CD14-positive monocyte (primary cell): ENCODE measurements at regions not wholly inside any gene's neighbourhood (a gene's known extent, or its start where the extent isn't known, plus 50 kb on each side); places are given as distances from the start of the nearest gene placed in this dataset.

ENCODE experiments used
- DNase-seq, 3 donors: peaks; one replicate each; pipeline ENCODE4 v3.0.0-alpha.2; 2011 to 2022
- H2AFZ ChIP-seq: 2 replicates; pipeline ENCODE4 v1.6.0; 2012; ENCODE audit warnings: mild to moderate bottlenecking, low read depth, low read length, inconsistent platforms; ENCODE audit not compliant: insufficient read depth, poor library complexity, severe bottlenecking
- H3K27ac ChIP-seq, 2 donors: 1 replicate in 1 of 2; 2 replicates in 1 of 2; pipeline ENCODE4 v1.5.1; 2012 to 2013; ENCODE audit warnings: low read length in 2 of 2, control low read depth in 1 of 2, inconsistent platforms in 1 of 2, low read depth in 1 of 2, mild to moderate bottlenecking in 1 of 2
- H3K27me3 ChIP-seq, 2 donors: one replicate each; pipeline versions ENCODE4 v1.6.0 to v1.6.1; 2011 to 2013; ENCODE audit warnings: low read length in 2 of 2; ENCODE audit not compliant: control insufficient read depth in 2 of 2, insufficient read depth in 2 of 2
- H3K36me3 ChIP-seq, 2 donors: replicated peaks in 1 of 2; 1 replicate in 1 of 2; 2 replicates in 1 of 2; pipeline versions ENCODE4 v1.5.1 to v1.6.1; 2012 to 2013; ENCODE audit warnings: low read length in 2 of 2, control low read depth in 1 of 2, inconsistent platforms in 1 of 2, mild to moderate bottlenecking in 1 of 2; ENCODE audit not compliant: insufficient read depth in 2 of 2, control insufficient read depth in 1 of 2
- H3K4me1 ChIP-seq, 2 donors: 1 replicate in 1 of 2; 2 replicates in 1 of 2; pipeline versions ENCODE4 v1.5.1 to v1.6.1; 2012 to 2013; ENCODE audit warnings: low read length in 2 of 2, control low read depth in 1 of 2, inconsistent platforms in 1 of 2, mild to moderate bottlenecking in 1 of 2, moderate library complexity in 1 of 2; ENCODE audit not compliant: insufficient read depth in 2 of 2, control insufficient read depth in 1 of 2
- H3K4me2 ChIP-seq: replicated peaks from 2 replicates; pipeline ENCODE3; 2012; ENCODE audit warnings: low read length, moderate library complexity, mild to moderate bottlenecking; ENCODE audit not compliant: poor library complexity, severe bottlenecking; ENCODE audit errors: extremely low read depth
- H3K4me3 ChIP-seq, 3 experiments: fragments of 200-600 bp in 1 of 3; sonication (generic) in 1 of 3; replicated peaks in 1 of 3; 1 replicate in 2 of 3; 2 replicates in 1 of 3; pipeline ENCODE4 v1.5.1; 2011 to 2013; ENCODE audit warnings: low read length in 3 of 3, mild to moderate bottlenecking in 3 of 3, control low read depth in 2 of 3, low read depth in 2 of 3, inconsistent platforms in 1 of 3, moderate library complexity in 1 of 3
- H3K79me2 ChIP-seq: 2 replicates; pipeline ENCODE4 v1.6.0; 2012; ENCODE audit warnings: mild to moderate bottlenecking, control low read depth, inconsistent platforms, low read length, moderate library complexity; ENCODE audit not compliant: insufficient read depth
- H3K9ac ChIP-seq: 2 replicates; pipeline ENCODE4 v1.6.0; 2017; ENCODE audit warnings: low read length, mild to moderate bottlenecking; ENCODE audit not compliant: insufficient read depth, poor library complexity, severe bottlenecking
- H3K9me3 ChIP-seq, 2 donors: replicated peaks in 1 of 2; 1 replicate in 1 of 2; 2 replicates in 1 of 2; pipeline versions ENCODE4 v1.5.1 to v1.6.1; 2012 to 2013; ENCODE audit warnings: low read length in 2 of 2, control low read depth in 1 of 2; ENCODE audit not compliant: control insufficient read depth in 1 of 2, insufficient read depth in 1 of 2
- H4K20me1 ChIP-seq: 2 replicates; pipeline ENCODE4 v1.6.0; 2012; ENCODE audit warnings: mild to moderate bottlenecking, low read length, control low read depth, moderate library complexity; ENCODE audit not compliant: insufficient read depth
- H3K27ac Mint-ChIP-seq, 7 donors: one replicate each; pipeline ENCODE4 v1.8.0; 2020; ENCODE audit warnings: mild to moderate bottlenecking in 7 of 7, mixed read lengths in 7 of 7, moderate library complexity in 6 of 7, inconsistent platforms in 2 of 7
- H3K27me3 Mint-ChIP-seq, 3 donors: one replicate each; pipeline ENCODE4 v1.8.0; 2021 to 2022; ENCODE audit warnings: low read depth in 3 of 3, mild to moderate bottlenecking in 3 of 3, mixed read lengths in 3 of 3, moderate library complexity in 3 of 3, inconsistent platforms in 1 of 3
- H3K36me3 Mint-ChIP-seq, 2 donors: one replicate each; pipeline ENCODE4 v1.8.0; 2020; ENCODE audit warnings: mixed read lengths in 2 of 2, inconsistent platforms in 1 of 2, mild to moderate bottlenecking in 1 of 2
- H3K4me1 Mint-ChIP-seq: one replicate; pipeline ENCODE4 v1.8.0; 2020; ENCODE audit warnings: mild to moderate bottlenecking, mixed read lengths
- H3K4me3 Mint-ChIP-seq, 2 donors: one replicate each; pipeline ENCODE4 v1.8.0; 2020; ENCODE audit warnings: mild to moderate bottlenecking in 2 of 2, mixed read lengths in 2 of 2, moderate library complexity in 1 of 2
- H3K9me3 Mint-ChIP-seq, 7 donors: one replicate each; pipeline ENCODE4 v1.8.0; 2020 to 2022; ENCODE audit warnings: mixed read lengths in 7 of 7, mild to moderate bottlenecking in 6 of 7, moderate library complexity in 6 of 7, inconsistent platforms in 2 of 7
- CTCF ChIP-seq: fragments of 200-600 bp; IDR thresholded peaks from one replicate; pipeline ENCODE4 v1.8.0; 2022; ENCODE audit warnings: antibody characterized with exemption, mild to moderate bottlenecking
- WGBS: methylation state at CpG from one replicate; pipeline ENCODE4 v1.1.5; 2013; ENCODE audit warnings: missing lambda C conversion rate; ENCODE audit not compliant: insufficient coverage; 5-methylcytosine and 5-hydroxymethylcytosine counted together
- intact Hi-C, 2 donors: fragments of 100-400 bp; cut with micrococcal nuclease; formaldehyde crosslinking; loops; one replicate each; pipeline versions ENCODE4 v1.15.0 to v1.15.1; 2023

GRCh38 chr16:88318051-88318450 is 64.7 kb upstream of the ZNF469 start:
- Histone ChIP-seq H3K4me2 (no peak overlapping the region), H3K79me2 (no peaks in the 10 kb centered on the region), H3K4me3 (no peak overlapping the region), H3K27ac (no peak overlapping the region), H3K9ac (no peak overlapping the region), H3K9me3 (no peaks in the 10 kb centered on the region), H4K20me1 (no peaks in the 10 kb centered on the region), H3K4me1 (no peaks in the 10 kb centered on the region), H3K36me3 (no peaks in the 10 kb centered on the region), H3K27me3 (no peaks in the 10 kb centered on the region), H2AFZ (no peak overlapping the region)
- no peak for TF ChIP-seq CTCF
- Mint-ChIP-seq H3K27me3 (peaks cover 0 to 2% (median 1%) of the 10 kb centered on the region in 3 donors), H3K9me3 (peaks cover 0 to 5% (median 0%) of the 10 kb centered on the region in 7 donors), H3K4me1 (no peaks in the 10 kb centered on the region), H3K36me3 (no peaks in the 10 kb centered on the region), H3K4me3 (no peak overlapping the region), H3K27ac (no peak overlapping the region)
- DNase-seq, result no peak
- intact Hi-C loops, result no loop called here
- WGBS, result 93% methylated on average over 14 of the region's 14 CpGs

GRCh38 chr16:88318521-88318920 is 64.2 kb upstream of the ZNF469 start:
- no peak for TF ChIP-seq CTCF
- Histone ChIP-seq H3K4me3 (no peak overlapping the region), H3K36me3 (no peaks in the 10 kb centered on the region), H3K27ac (no peak overlapping the region), H3K27me3 (no peaks in the 10 kb centered on the region), H2AFZ (no peak overlapping the region), H3K9ac (no peak overlapping the region), H3K9me3 (no peaks in the 10 kb centered on the region), H3K79me2 (no peaks in the 10 kb centered on the region), H4K20me1 (no peaks in the 10 kb centered on the region), H3K4me1 (no peaks in the 10 kb centered on the region), H3K4me2 (no peak overlapping the region)
- intact Hi-C loops, result no loop called here
- peaks cover 0 to 5% (median 0%) of the 10 kb centered on the region in 7 donors for H3K9me3 Mint-ChIP-seq
- peaks cover 0 to 2% (median 1%) of the 10 kb centered on the region in 3 donors for H3K27me3 Mint-ChIP-seq
- H3K4me3 Mint-ChIP-seq, result no peak overlapping the region
- no peaks in the 10 kb centered on the region for H3K4me1 Mint-ChIP-seq
- H3K36me3 Mint-ChIP-seq, result no peaks in the 10 kb centered on the region
- H3K27ac Mint-ChIP-seq, result no peak overlapping the region
- WGBS, result 98% methylated on average over 11 of the region's 14 CpGs
- DNase-seq, result no peak
